ENCODE measurements at regions not wholly inside any gene's neighbourhood (a gene's known extent, or its start where the extent isn't known, plus 50 kb on each side); places are given as distances from the start of the nearest gene placed in this dataset.

GRCh38 chr10:59063491-59063890 is 113.0 kb upstream of the PHYHIPL start:
- TF ChIP-seq CTCF (IDR thresholded peaks at IDR 0.05) (no peak), EP300 (IDR thresholded peaks at IDR 0.05) (no peak)

All from suprapubic skin (tissue), 3 donors.